Panc1 (cell line): ENCODE measurements at regions not wholly inside any gene's neighbourhood (a gene's known extent, or its start where the extent isn't known, plus 50 kb on each side); places are given as distances from the start of the nearest gene placed in this dataset.

ENCODE experiments used
- ATAC-seq: fragments of 200-7000 bp; cut with Tn5 transposase; 2 replicates; pipeline ENCODE4 v1.9.1; 2020; ENCODE audit warnings: mild to moderate bottlenecking, moderate library complexity
- BruUV-seq: library from RNA; stranded (reverse); fragments of 400-500 nt; replicated peaks from 2 replicates; lab custom pipeline; 2021; lab: Mats Ljungman, UMichigan
- CTCF ChIA-PET: fragments of 300-600 bp; sonication (Branson Sonifier 250); formaldehyde crosslinking; loops from one replicate; lab custom pipeline; 2022; ENCODE audit warnings: antibody characterized with exemption; lab: Charles Lee
- POLR2A ChIA-PET: fragments of 300-600 bp; sonication (Branson Sonifier 250); formaldehyde crosslinking; loops from one replicate; lab custom pipeline; 2022; ENCODE audit warnings: antibody characterized with exemption; lab: Charles Lee
- DNase-seq: peaks from one replicate; pipeline ENCODE4 v3.0.0-alpha.2; 2010; ENCODE audit warnings: low read depth, low spot score
- H3K27ac ChIP-seq: 2 replicates; pipeline ENCODE4 v1.5.1; 2011; ENCODE audit warnings: mild to moderate bottlenecking, low read length, inconsistent platforms
- H3K27me3 ChIP-seq: fragments of 200-500 bp; sonication (Bioruptor generic); 2 replicates; pipeline ENCODE4 v1.6.0; 2014; ENCODE audit warnings: low read length, inconsistent platforms; ENCODE audit not compliant: control insufficient read depth, insufficient read depth
- H3K36me3 ChIP-seq: fragments of 200-500 bp; sonication (Bioruptor generic); 2 replicates; pipeline ENCODE4 v1.5.1; 2014; ENCODE audit warnings: inconsistent platforms, mild to moderate bottlenecking, low read length, moderate library complexity; ENCODE audit not compliant: control insufficient read depth, insufficient read depth
- H3K4me1 ChIP-seq: 2 replicates; pipeline ENCODE4 v1.5.1; 2011; ENCODE audit warnings: inconsistent platforms, mild to moderate bottlenecking, low read length, moderate library complexity; ENCODE audit not compliant: control insufficient read depth, insufficient read depth
- H3K4me3 ChIP-seq, 2 experiments: 2 replicates each; pipeline ENCODE4 v1.5.1; 2011 to 2012; ENCODE audit warnings: low read depth in 2 of 2, low read length in 2 of 2, mild to moderate bottlenecking in 2 of 2, inconsistent platforms in 1 of 2, moderate library complexity in 1 of 2
- H3K9me3 ChIP-seq: fragments of 200-500 bp; sonication (Bioruptor generic); 2 replicates; pipeline ENCODE4 v1.5.1; 2014; ENCODE audit warnings: low read depth, mild to moderate bottlenecking, inconsistent platforms, low read length, moderate library complexity; ENCODE audit not compliant: control insufficient read depth, insufficient read depth
- POLR2AphosphoS5 ChIP-seq: IDR thresholded peaks from 2 replicates; pipeline ENCODE4 v1.6.1; 2012; ENCODE audit warnings: mild to moderate bottlenecking, low read depth, low read length, moderate library complexity
- REST ChIP-seq, 2 experiments: IDR thresholded peaks; 2 replicates each; pipeline ENCODE4 v1.6.1; 2011 to 2012; ENCODE audit warnings: low read depth in 2 of 2, control low read depth in 1 of 2, low read length in 1 of 2, mild to moderate bottlenecking in 1 of 2, moderate library complexity in 1 of 2; ENCODE audit not compliant: insufficient read depth in 1 of 2
- SIN3A ChIP-seq: IDR thresholded peaks from 2 replicates; pipeline ENCODE4 v1.6.1; 2012; ENCODE audit warnings: low read depth, mild to moderate bottlenecking, low read length, moderate library complexity, borderline replicate concordance; ENCODE audit not compliant: insufficient read depth
- TCF7L2 ChIP-seq: IDR thresholded peaks from 2 replicates; pipeline ENCODE4 v1.6.1; 2011; ENCODE audit warnings: mild to moderate bottlenecking, low read depth, low read length, inconsistent platforms
- in situ Hi-C: cut with HindIII; loops from 2 replicates; pipeline ENCODE4 v1.10.0; 2016; ENCODE audit warnings: low sequenced_read_pairs, low pct_unique_long_range_greater_than_20kb
- intact Hi-C: fragments of 100-400 bp; cut with micrococcal nuclease; formaldehyde crosslinking; loops from one replicate; pipeline ENCODE4 v1.10.0; 2022; ENCODE audit not compliant: unreplicated experiment
- TF ChIP-seq, protein P1 (sequence below): fragments of 450-650 bp; IDR thresholded peaks from 2 replicates; pipeline ENCODE4 v1.5.1; 2017; ENCODE audit warnings: mild to moderate bottlenecking

GRCh38 chr2:7879483-7879835 is 802.4 kb upstream of the ID2 start:
- in situ Hi-C loops (no loop called here), intact Hi-C loops (no loop called here)
- Histone ChIP-seq H3K27ac (no peak overlapping the region), H3K4me1 (no peaks in the 10 kb centered on the region), H3K4me3 (no peak overlapping the region), H3K36me3 (no peaks in the 10 kb centered on the region), H3K9me3 (no peaks in the 10 kb centered on the region), H3K27me3 (no peaks in the 10 kb centered on the region)
- ATAC-seq (no peak), DNase-seq (no peak)
- CTCF ChIA-PET: no interaction called here
- POLR2A ChIA-PET: no interaction called here
- TF ChIP-seq POLR2AphosphoS5 (no peak), SIN3A (no peak), TCF7L2 (no peak), REST (IDR thresholded peaks at IDR 0.05; ENCODE audit: insufficient read depth in 1 of 2, low read depth in 2 of 2, low read length in 1 of 2) (no peak)
- TF ChIP-seq, protein P1, sequence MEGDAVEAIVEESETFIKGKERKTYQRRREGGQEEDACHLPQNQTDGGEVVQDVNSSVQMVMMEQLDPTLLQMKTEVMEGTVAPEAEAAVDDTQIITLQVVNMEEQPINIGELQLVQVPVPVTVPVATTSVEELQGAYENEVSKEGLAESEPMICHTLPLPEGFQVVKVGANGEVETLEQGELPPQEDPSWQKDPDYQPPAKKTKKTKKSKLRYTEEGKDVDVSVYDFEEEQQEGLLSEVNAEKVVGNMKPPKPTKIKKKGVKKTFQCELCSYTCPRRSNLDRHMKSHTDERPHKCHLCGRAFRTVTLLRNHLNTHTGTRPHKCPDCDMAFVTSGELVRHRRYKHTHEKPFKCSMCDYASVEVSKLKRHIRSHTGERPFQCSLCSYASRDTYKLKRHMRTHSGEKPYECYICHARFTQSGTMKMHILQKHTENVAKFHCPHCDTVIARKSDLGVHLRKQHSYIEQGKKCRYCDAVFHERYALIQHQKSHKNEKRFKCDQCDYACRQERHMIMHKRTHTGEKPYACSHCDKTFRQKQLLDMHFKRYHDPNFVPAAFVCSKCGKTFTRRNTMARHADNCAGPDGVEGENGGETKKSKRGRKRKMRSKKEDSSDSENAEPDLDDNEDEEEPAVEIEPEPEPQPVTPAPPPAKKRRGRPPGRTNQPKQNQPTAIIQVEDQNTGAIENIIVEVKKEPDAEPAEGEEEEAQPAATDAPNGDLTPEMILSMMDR: no peak
- BruUV-seq: no TSS peak

- no peak overlapping the region for H3K4me3 ChIP-seq
- H3K27me3 ChIP-seq: no peaks in the 10 kb centered on the region
- ChIA-PET POLR2A (no interaction called here), CTCF (no interaction called here)
- intact Hi-C loops: no loop called here
- no peak for DNase-seq
- H3K27ac ChIP-seq: no peak overlapping the region
- in situ Hi-C loops: no loop called here
- no peak for ATAC-seq
- H3K9me3 ChIP-seq: no peaks in the 10 kb centered on the region
- TF ChIP-seq POLR2AphosphoS5: no peak
- no peak for TF ChIP-seq REST (IDR thresholded peaks at IDR 0.05; ENCODE audit: insufficient read depth in 1 of 2, low read depth in 2 of 2, low read length in 1 of 2)
- no peak for TF ChIP-seq TCF7L2
- TF ChIP-seq, protein P1: no peak
- no peak for TF ChIP-seq SIN3A
- no TSS peak for BruUV-seq
- no peaks in the 10 kb centered on the region for H3K4me1 ChIP-seq
- H3K36me3 ChIP-seq: no peaks in the 10 kb centered on the region
Measured at GRCh38 chr2:7880126-7880525, 801.7 kb upstream of the ID2 start.
